ENCODE measurements at regions not wholly inside any gene's neighbourhood (a gene's known extent, or its start where the extent isn't known, plus 50 kb on each side); places are given as distances from the start of the nearest gene placed in this dataset.

DNA sequence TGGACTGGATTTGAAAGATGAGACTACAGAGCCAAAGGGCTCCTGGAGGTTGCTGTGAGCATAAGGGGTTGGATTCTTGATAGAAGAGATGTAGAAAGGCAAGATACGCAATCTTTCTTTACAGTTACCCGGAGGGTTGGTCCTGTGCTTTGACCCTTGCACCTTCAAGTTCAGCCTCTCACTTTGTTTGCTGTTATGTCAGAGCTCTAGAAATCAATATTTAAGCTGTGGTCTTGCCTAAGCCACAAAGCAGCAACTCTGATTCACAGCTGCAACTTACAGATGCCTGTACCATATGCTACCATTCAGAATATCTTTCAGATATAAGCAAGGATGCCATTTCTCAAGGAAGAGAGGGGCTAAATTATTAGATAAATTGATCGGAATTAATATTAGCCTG, 943.1 kb upstream of the LRRTM1 start:
- CTCF ChIA-PET (ENCODE audit: low intra/inter-chr PET ratio) = no interaction called here
- Histone ChIP-seq H3K4me2 (ENCODE audit: insufficient read depth, low read length) (no peak overlapping the region), H3K9me3 (replicated peaks; ENCODE audit: control insufficient read depth, insufficient read depth, low read depth, low read length) (no peaks in the 10 kb centered on the region), H3K4me3 (no peak overlapping the region), H4K20me1 (replicated peaks; ENCODE audit: control insufficient read depth, insufficient read depth, low read length) (no peaks in the 10 kb centered on the region), H3K4me1 (replicated peaks in 1 of 2; ENCODE audit: control insufficient read depth in 2 of 2, insufficient read depth in 2 of 2, low read length in 2 of 2) (no peaks in the 10 kb centered on the region), H3K36me3 (ENCODE audit: control insufficient read depth, insufficient read depth, low read length) (no peaks in the 10 kb centered on the region), H3K9ac (ENCODE audit: insufficient read depth in 1 of 2, low read depth in 2 of 2, low read length in 2 of 2) (no peak overlapping the region), H3K9me1 (ENCODE audit: control insufficient read depth, insufficient read depth, low read length) (no peaks in the 10 kb centered on the region), H3K27ac (ENCODE audit: extremely low read depth, low read depth, low read length) (no peak overlapping the region), H2AFZ (ENCODE audit: low read depth, low read length) (no peak overlapping the region), H3K79me2 (ENCODE audit: control insufficient read depth, insufficient read depth, low read length) (no peaks in the 10 kb centered on the region), H3K27me3 (ENCODE audit: control insufficient read depth in 2 of 2, insufficient read depth in 2 of 2, low read length in 2 of 2) (no peaks in the 10 kb centered on the region)
- intact Hi-C loops (cut with micrococcal nuclease) (no loop called here), in situ Hi-C loops (cut with MboI) (no loop called here)
- no TSS peak for BruUV-seq (replicated peaks)
- FAIRE-seq (no peak), ATAC-seq (no peak), DNase-seq (ENCODE audit: extremely low read depth in 1 of 4, low spot score in 3 of 4) (no peak)
- WGBS (ENCODE audit: insufficient coverage, low coverage, missing lambda C conversion rate) = 3% methylated on average over 3 of the region's 3 CpGs
- POLR2A ChIA-PET = no interaction called here
- TF ChIP-seq ADNP (tag; IDR thresholded peaks at IDR 0.05) = no peak
- no peak for TF ChIP-seq CREM (IDR thresholded peaks at IDR 0.05; ENCODE audit: low read depth)
- TF ChIP-seq SPI1 (IDR thresholded peaks at IDR 0.05; ENCODE audit: borderline replicate concordance, low read depth, low read length) = no peak
- TF ChIP-seq RBFOX2 (IDR thresholded peaks at IDR 0.05; ENCODE audit: low read depth, low read length) = no peak
- TF ChIP-seq NBN (IDR thresholded peaks at IDR 0.05; ENCODE audit: low read depth) = no peak
- TF ChIP-seq, protein P1, sequence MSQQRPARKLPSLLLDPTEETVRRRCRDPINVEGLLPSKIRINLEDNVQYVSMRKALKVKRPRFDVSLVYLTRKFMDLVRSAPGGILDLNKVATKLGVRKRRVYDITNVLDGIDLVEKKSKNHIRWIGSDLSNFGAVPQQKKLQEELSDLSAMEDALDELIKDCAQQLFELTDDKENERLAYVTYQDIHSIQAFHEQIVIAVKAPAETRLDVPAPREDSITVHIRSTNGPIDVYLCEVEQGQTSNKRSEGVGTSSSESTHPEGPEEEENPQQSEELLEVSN (IDR thresholded peaks at IDR 0.05; ENCODE audit: borderline replicate concordance in 1 of 2, extremely low read depth in 1 of 2, insufficient read depth in 1 of 2, insufficient read length in 1 of 2, low read depth in 1 of 2, low read length in 1 of 2, poor library complexity in 1 of 2, severe bottlenecking in 1 of 2) = no peak
- no peak for TF ChIP-seq NFATC3 (IDR thresholded peaks at IDR 0.05)
- TF ChIP-seq ZBTB8A (IDR thresholded peaks at IDR 0.05; ENCODE audit: partially characterized antibody) = no peak
- TF ChIP-seq PML (IDR thresholded peaks at IDR 0.05; ENCODE audit: low read length) = no peak
